HEK293 (cell line): ENCODE measurements at regions not wholly inside any gene's neighbourhood (a gene's known extent, or its start where the extent isn't known, plus 50 kb on each side); places are given as distances from the start of the nearest gene placed in this dataset.

Source experiments
- CTCF ChIA-PET: fragments of 350-600 bp; formaldehyde crosslinking; extraction: SDS; loops from one replicate; lab custom pipeline; 2021; ENCODE audit warnings: antibody characterized with exemption; lab: Yijun Ruan, JAX
- POLR2A ChIA-PET: fragments of 300-600 bp; formaldehyde crosslinking; extraction: SDS; loops from one replicate; lab custom pipeline; 2020; ENCODE audit warnings: antibody characterized with exemption, inconsistent platforms; lab: Yijun Ruan, JAX
- H3K27ac ChIP-seq: fragments of 200-500 bp; sonication (Bioruptor generic); 2 replicates; pipeline ENCODE4 v1.5.1; 2014; ENCODE audit warnings: low read depth, low read length, control low read depth, inconsistent platforms; ENCODE audit errors: extremely low read depth
- H3K36me3 ChIP-seq, 2 experiments: fragments of 200-500 bp in 1 of 2; sonication (Bioruptor generic) in 1 of 2; 1 replicate in 1 of 2; 2 replicates in 1 of 2; pipeline ENCODE4 v1.5.1; 2014 to 2017; ENCODE audit warnings: inconsistent platforms in 2 of 2, low read length in 2 of 2; ENCODE audit not compliant: control insufficient read depth in 2 of 2, insufficient read depth in 1 of 2
- H3K4me1 ChIP-seq: fragments of 200-500 bp; sonication (Bioruptor generic); 2 replicates; pipeline ENCODE4 v1.5.1; 2014; ENCODE audit warnings: mild to moderate bottlenecking, low read length, inconsistent platforms; ENCODE audit not compliant: control insufficient read depth, insufficient read depth
- H3K4me3 ChIP-seq: 2 replicates; pipeline ENCODE4 v1.5.1; 2011; ENCODE audit warnings: low read depth, mild to moderate bottlenecking, control low read depth, low read length, moderate library complexity
- H3K9me3 ChIP-seq: fragments of 200-500 bp; sonication (Bioruptor generic); 2 replicates; pipeline ENCODE4 v1.5.1; 2014; ENCODE audit warnings: low read depth, low read length, inconsistent platforms; ENCODE audit not compliant: control insufficient read depth, insufficient read depth
- AEBP2 ChIP-seq: fragments of 450-650 bp; formaldehyde crosslinking; IDR thresholded peaks from 2 replicates; pipeline ENCODE4 v1.5.1; 2016; ENCODE audit warnings: missing biosample characterization, missing genetic modification characterization, borderline replicate concordance
- ELK4 ChIP-seq: IDR thresholded peaks from 2 replicates; pipeline ENCODE4 v1.6.1; 2011; ENCODE audit warnings: mild to moderate bottlenecking, low read depth, low read length, borderline replicate concordance
- KLF10 ChIP-seq: fragments of 450-650 bp; IDR thresholded peaks from 2 replicates; pipeline ENCODE4 v1.5.1; 2018; ENCODE audit warnings: missing biosample characterization, mild to moderate bottlenecking, missing genetic modification characterization
- PATZ1 ChIP-seq: fragments of 450-650 bp; formaldehyde crosslinking; IDR thresholded peaks from 2 replicates; pipeline ENCODE4 v1.5.1; 2016; ENCODE audit warnings: missing biosample characterization, missing genetic modification characterization
- SCRT2 ChIP-seq: fragments of 450-650 bp; formaldehyde crosslinking; IDR thresholded peaks from 2 replicates; pipeline ENCODE4 v1.5.1; 2016; ENCODE audit warnings: missing biosample characterization, missing genetic modification characterization
- TCF7L2 ChIP-seq: IDR thresholded peaks from 2 replicates; pipeline ENCODE4 v1.6.1; 2011; ENCODE audit warnings: low read depth, mild to moderate bottlenecking, inconsistent platforms, low read length, moderate library complexity, borderline replicate concordance
- WT1 ChIP-seq: fragments of 450-650 bp; formaldehyde crosslinking; IDR thresholded peaks from 2 replicates; pipeline ENCODE4 v1.5.1; 2016; ENCODE audit warnings: missing biosample characterization, missing genetic modification characterization
- ZBTB10 ChIP-seq: fragments of 450-650 bp; formaldehyde crosslinking; IDR thresholded peaks from 2 replicates; pipeline ENCODE4 v1.5.1; 2016; ENCODE audit warnings: missing biosample characterization, missing genetic modification characterization
- ZNF148 ChIP-seq: fragments of 450-650 bp; formaldehyde crosslinking; IDR thresholded peaks from 2 replicates; pipeline ENCODE4 v1.5.0; 2017; ENCODE audit warnings: missing biosample characterization, missing genetic modification characterization, borderline replicate concordance
- ZNF184 ChIP-seq: fragments of 450-650 bp; IDR thresholded peaks from 2 replicates; pipeline ENCODE4 v1.5.1; 2018; ENCODE audit warnings: missing biosample characterization, mild to moderate bottlenecking, missing genetic modification characterization
- ZNF24 ChIP-seq: fragments of 450-650 bp; formaldehyde crosslinking; IDR thresholded peaks from 2 replicates; pipeline ENCODE4 v1.5.1; 2016; ENCODE audit warnings: missing biosample characterization, missing genetic modification characterization
- ZNF274 ChIP-seq, 2 experiments: fragments of 200-500 bp in 1 of 2; fragments of 450-650 bp in 1 of 2; sonication (Bioruptor generic) in 1 of 2; formaldehyde crosslinking in 1 of 2; IDR thresholded peaks; 2 replicates each; pipeline versions ENCODE4 v1.5.1 to v1.6.1; 2014 to 2016; ENCODE audit warnings: borderline replicate concordance in 1 of 2, inconsistent platforms in 1 of 2, low read length in 1 of 2, missing biosample characterization in 1 of 2, missing genetic modification characterization in 1 of 2
- ZNF311 ChIP-seq: fragments of 450-650 bp; formaldehyde crosslinking; IDR thresholded peaks from 2 replicates; pipeline ENCODE4 v1.5.1; 2017; ENCODE audit warnings: missing biosample characterization, missing genetic modification characterization, borderline replicate concordance
- ZNF350 ChIP-seq: fragments of 450-650 bp; formaldehyde crosslinking; IDR thresholded peaks from 2 replicates; pipeline ENCODE4 v1.5.0; 2017; ENCODE audit warnings: missing biosample characterization, mild to moderate bottlenecking, missing genetic modification characterization
- ZNF423 ChIP-seq: fragments of 450-650 bp; formaldehyde crosslinking; IDR thresholded peaks from 2 replicates; pipeline ENCODE4 v1.5.1; 2016; ENCODE audit warnings: missing biosample characterization, missing genetic modification characterization
- ZNF433 ChIP-seq: fragments of 450-650 bp; formaldehyde crosslinking; IDR thresholded peaks from 2 replicates; pipeline ENCODE4 v1.5.1; 2016; ENCODE audit warnings: missing biosample characterization, missing genetic modification characterization, low read depth
- ZNF664 ChIP-seq: fragments of 450-650 bp; formaldehyde crosslinking; IDR thresholded peaks from 2 replicates; pipeline ENCODE4 v1.5.1; 2016; ENCODE audit warnings: missing biosample characterization, missing genetic modification characterization
- ZNF768 ChIP-seq: fragments of 450-650 bp; formaldehyde crosslinking; IDR thresholded peaks from 2 replicates; pipeline ENCODE4 v1.5.1; 2018; ENCODE audit warnings: missing biosample characterization, mild to moderate bottlenecking, missing genetic modification characterization
- ZNF777 ChIP-seq: fragments of 450-650 bp; formaldehyde crosslinking; IDR thresholded peaks from 2 replicates; pipeline ENCODE4 v1.5.1; 2017; ENCODE audit warnings: missing biosample characterization, missing genetic modification characterization, borderline replicate concordance
- TF ChIP-seq, protein P1 (sequence below): fragments of 450-650 bp; formaldehyde crosslinking; IDR thresholded peaks from 2 replicates; pipeline ENCODE4 v1.5.1; 2017; ENCODE audit warnings: missing biosample characterization, missing genetic modification characterization
- TF ChIP-seq, protein P2 (sequence below): fragments of 450-650 bp; formaldehyde crosslinking; IDR thresholded peaks from 2 replicates; pipeline ENCODE4 v1.5.1; 2016; ENCODE audit warnings: missing biosample characterization, missing genetic modification characterization

DNA sequence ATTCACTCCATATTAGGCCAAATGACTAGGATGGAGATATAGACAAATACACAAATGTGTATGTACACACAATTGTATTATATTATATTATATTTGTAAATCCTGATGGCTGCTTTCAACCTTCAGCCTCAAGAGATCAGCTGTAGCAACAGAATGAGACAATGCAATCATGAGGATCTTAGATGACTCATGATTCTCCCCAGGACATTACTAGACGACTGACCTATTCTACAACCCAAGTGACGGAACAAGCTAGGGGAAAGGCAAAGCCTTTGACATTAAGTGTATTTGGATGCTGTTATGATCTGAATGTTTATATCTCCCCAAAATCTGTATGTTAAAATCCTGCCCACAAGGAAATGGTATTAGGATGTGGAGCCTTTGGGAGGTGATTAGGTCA is 66.5 kb downstream of the COX7C start:
- ChIA-PET CTCF (interaction anchor here (0.7 kb wide), 1 partner anchor 64 kb away, joined by 3 read pairs; no protein-coding TSS in a partner anchor), POLR2A (no interaction called here)
- no peak overlapping the region for H3K27ac ChIP-seq
- no peaks in the 10 kb centered on the region for H3K9me3 ChIP-seq
- no peak overlapping the region for H3K4me3 ChIP-seq
- no peaks in the 10 kb centered on the region for H3K4me1 ChIP-seq
- TF ChIP-seq AEBP2 (no peak), PATZ1 (tag by site-specific recombination) (no peak), WT1 (tag by site-specific recombination) (no peak), ZNF148 (tag by site-specific recombination) (no peak), ZNF350 (no peak), ZNF423 (tag by site-specific recombination) (no peak)
- TF ChIP-seq, protein P1, sequence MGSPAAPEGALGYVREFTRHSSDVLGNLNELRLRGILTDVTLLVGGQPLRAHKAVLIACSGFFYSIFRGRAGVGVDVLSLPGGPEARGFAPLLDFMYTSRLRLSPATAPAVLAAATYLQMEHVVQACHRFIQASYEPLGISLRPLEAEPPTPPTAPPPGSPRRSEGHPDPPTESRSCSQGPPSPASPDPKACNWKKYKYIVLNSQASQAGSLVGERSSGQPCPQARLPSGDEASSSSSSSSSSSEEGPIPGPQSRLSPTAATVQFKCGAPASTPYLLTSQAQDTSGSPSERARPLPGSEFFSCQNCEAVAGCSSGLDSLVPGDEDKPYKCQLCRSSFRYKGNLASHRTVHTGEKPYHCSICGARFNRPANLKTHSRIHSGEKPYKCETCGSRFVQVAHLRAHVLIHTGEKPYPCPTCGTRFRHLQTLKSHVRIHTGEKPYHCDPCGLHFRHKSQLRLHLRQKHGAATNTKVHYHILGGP (tag by site-specific recombination) = no peak
- TF ChIP-seq, protein P2, sequence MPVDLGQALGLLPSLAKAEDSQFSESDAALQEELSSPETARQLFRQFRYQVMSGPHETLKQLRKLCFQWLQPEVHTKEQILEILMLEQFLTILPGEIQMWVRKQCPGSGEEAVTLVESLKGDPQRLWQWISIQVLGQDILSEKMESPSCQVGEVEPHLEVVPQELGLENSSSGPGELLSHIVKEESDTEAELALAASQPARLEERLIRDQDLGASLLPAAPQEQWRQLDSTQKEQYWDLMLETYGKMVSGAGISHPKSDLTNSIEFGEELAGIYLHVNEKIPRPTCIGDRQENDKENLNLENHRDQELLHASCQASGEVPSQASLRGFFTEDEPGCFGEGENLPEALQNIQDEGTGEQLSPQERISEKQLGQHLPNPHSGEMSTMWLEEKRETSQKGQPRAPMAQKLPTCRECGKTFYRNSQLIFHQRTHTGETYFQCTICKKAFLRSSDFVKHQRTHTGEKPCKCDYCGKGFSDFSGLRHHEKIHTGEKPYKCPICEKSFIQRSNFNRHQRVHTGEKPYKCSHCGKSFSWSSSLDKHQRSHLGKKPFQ (tag by site-specific recombination) = no peak
- H3K36me3 ChIP-seq = no peaks in the 10 kb centered on the region

GRCh38 chr5:86686046-86686445 is 68.3 kb downstream of the COX7C start:
- Histone ChIP-seq H3K27ac (no peak overlapping the region), H3K9me3 (no peaks in the 10 kb centered on the region), H3K4me1 (no peaks in the 10 kb centered on the region), H3K36me3 (no peaks in the 10 kb centered on the region), H3K4me3 (no peak overlapping the region)
- POLR2A ChIA-PET = no interaction called here
- CTCF ChIA-PET = no interaction called here
- TF ChIP-seq ELK4 = no peak
- TF ChIP-seq TCF7L2 = no peak
- no peak for TF ChIP-seq WT1 (tag by site-specific recombination)
- TF ChIP-seq ZNF664 (tag by site-specific recombination) = no peak
- TF ChIP-seq ZNF311 (tag by site-specific recombination) = no peak
- TF ChIP-seq ZNF184 (tag by site-specific recombination) = no peak
- TF ChIP-seq ZNF768 (tag by site-specific recombination) = no peak
- no peak for TF ChIP-seq KLF10 (tag by site-specific recombination)
- TF ChIP-seq SCRT2 (tag by site-specific recombination) = no peak
- no peak for TF ChIP-seq ZNF274 (IDR thresholded peaks at IDR 0.05; ENCODE audit: low read length)
- TF ChIP-seq ZNF274 (tag by site-specific recombination; IDR thresholded peaks at IDR 0.05; ENCODE audit: borderline replicate concordance) = no peak
- TF ChIP-seq ZBTB10 (tag by site-specific recombination) = no peak
- TF ChIP-seq ZNF24 = no peak
- no peak for TF ChIP-seq ZNF433 (tag by site-specific recombination)
- TF ChIP-seq ZNF777 (tag by site-specific recombination) = no peak
